Type B pancreatic cell (in vitro differentiated cells): ENCODE measurements at regions not wholly inside any gene's neighbourhood (a gene's known extent, or its start where the extent isn't known, plus 50 kb on each side); places are given as distances from the start of the nearest gene placed in this dataset.

ENCODE experiments used
- DNase-seq: peaks from one replicate; pipeline ENCODE4 v3.0.0; 2021; ENCODE audit warnings: mixed read lengths; ENCODE audit not compliant: unreplicated experiment; ENCODE audit errors: extremely low spot score
- H3K27ac Mint-ChIP-seq: 2 replicates; pipeline ENCODE4 v1.8.0; 2021; ENCODE audit warnings: mild to moderate bottlenecking, mixed read lengths
- H3K27me3 Mint-ChIP-seq: 2 replicates; pipeline ENCODE4 v1.8.0; 2021; ENCODE audit warnings: mixed read lengths
- H3K36me3 Mint-ChIP-seq: 2 replicates; pipeline ENCODE4 v1.8.0; 2021; ENCODE audit warnings: mixed read lengths
- H3K4me1 Mint-ChIP-seq: one replicate; pipeline ENCODE4 v1.8.0; 2021; ENCODE audit warnings: mixed read lengths; ENCODE audit not compliant: unreplicated experiment
- H3K4me3 Mint-ChIP-seq: 2 replicates; pipeline ENCODE4 v1.8.0; 2021; ENCODE audit warnings: mild to moderate bottlenecking, mixed read lengths
- H3K9me3 Mint-ChIP-seq: 2 replicates; pipeline ENCODE4 v1.8.0; 2021; ENCODE audit warnings: mixed read lengths
- CTCF ChIP-seq: fragments of 200-600 bp; sonication (generic); conservative IDR thresholded peaks from 2 replicates; pipeline ENCODE4 v1.5.0; 2021; ENCODE audit warnings: antibody characterized with exemption, mild to moderate bottlenecking

DNA sequence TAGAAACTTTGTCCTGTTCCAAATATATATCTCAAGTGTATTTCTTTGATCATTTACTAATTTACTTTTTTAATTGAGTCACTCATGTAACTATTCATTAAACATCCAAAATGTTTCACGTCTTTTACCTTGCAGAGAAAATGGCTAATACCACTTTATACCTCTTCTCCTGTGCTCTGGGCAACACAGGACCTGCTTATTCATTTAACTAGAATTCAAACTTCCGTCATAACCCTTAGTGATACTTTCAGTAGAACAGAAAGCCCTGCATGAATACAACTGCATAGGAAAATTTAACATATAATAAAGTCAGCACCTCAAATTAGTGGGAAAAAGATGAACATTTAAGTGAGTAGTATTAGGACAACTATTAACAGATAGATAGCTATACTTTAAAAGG is 205.2 kb downstream of the MREG start:
- no peak for DNase-seq
- Mint-ChIP-seq H3K4me3 (no peak overlapping the region), H3K36me3 (no peaks in the 10 kb centered on the region), H3K27ac (no peak overlapping the region), H3K9me3 (peaks cover 6% of the 10 kb centered on the region), H3K4me1 (no peaks in the 10 kb centered on the region), H3K27me3 (no peaks in the 10 kb centered on the region)
- no peak for TF ChIP-seq CTCF

GRCh38 chr2:215805493-215805892 is 207.9 kb downstream of the MREG start:
- no peak for DNase-seq
- Mint-ChIP-seq H3K36me3 (no peaks in the 10 kb centered on the region), H3K4me1 (no peaks in the 10 kb centered on the region), H3K4me3 (no peak overlapping the region), H3K9me3 (peaks cover 6% of the 10 kb centered on the region), H3K27ac (no peak overlapping the region), H3K27me3 (no peaks in the 10 kb centered on the region)
- TF ChIP-seq CTCF, result no peak

DNA sequence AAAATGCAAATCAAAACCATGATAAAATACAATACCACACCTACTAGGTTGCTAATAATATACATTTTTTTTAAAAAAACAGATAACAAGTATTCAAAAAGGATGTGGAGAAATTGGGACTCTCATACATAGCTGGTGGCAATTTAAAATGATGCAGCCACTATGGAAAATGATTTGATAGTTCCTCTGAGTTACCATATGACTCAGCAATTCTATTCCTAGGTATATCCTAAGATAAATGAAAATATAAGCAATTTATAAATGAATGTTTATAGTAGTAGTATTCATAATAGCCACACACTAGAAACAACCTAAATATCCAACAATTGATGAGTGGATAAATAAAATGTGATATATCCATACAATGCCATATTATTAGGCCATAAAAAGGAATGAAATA is 210.2 kb downstream of the MREG start:
- no peak for DNase-seq
- Mint-ChIP-seq H3K27me3 (no peaks in the 10 kb centered on the region), H3K36me3 (no peaks in the 10 kb centered on the region), H3K4me3 (no peak overlapping the region), H3K4me1 (no peaks in the 10 kb centered on the region), H3K27ac (no peak overlapping the region), H3K9me3 (peaks cover 6% of the 10 kb centered on the region)
- no peak for TF ChIP-seq CTCF

GRCh38 chr2:215799194-215799593 is 214.2 kb downstream of the MREG start:
- TF ChIP-seq CTCF, result no peak
- Mint-ChIP-seq H3K27me3 (no peaks in the 10 kb centered on the region), H3K4me3 (no peak overlapping the region), H3K4me1 (peaks cover 15% of the 10 kb centered on the region), H3K9me3 (no peaks in the 10 kb centered on the region), H3K36me3 (no peaks in the 10 kb centered on the region), H3K27ac (no peak overlapping the region)
- DNase-seq, result no peak

GRCh38 chr2:215797676-215798075 is 215.7 kb downstream of the MREG start:
- no peak for DNase-seq
- no peaks in the 10 kb centered on the region for H3K9me3 Mint-ChIP-seq

More at GRCh38 chr2:215797676-215798075, 215.7 kb downstream of the MREG start:
- H3K27ac Mint-ChIP-seq, result no peak overlapping the region
- H3K36me3 Mint-ChIP-seq, result no peaks in the 10 kb centered on the region
- peaks cover 21% of the 10 kb centered on the region for H3K4me1 Mint-ChIP-seq
- no peak overlapping the region for H3K4me3 Mint-ChIP-seq
- H3K27me3 Mint-ChIP-seq, result no peaks in the 10 kb centered on the region
- no peak for TF ChIP-seq CTCF
